Fibroblast of skin of left quadriceps (primary cell): ENCODE measurements at regions not wholly inside any gene's neighbourhood (a gene's known extent, or its start where the extent isn't known, plus 50 kb on each side); places are given as distances from the start of the nearest gene placed in this dataset.
"Not testable (repeated sequence)": the region's sequence is repeated elsewhere in the genome, so short reads cannot be mapped to it uniquely, and the experiment has no call there.

ENCODE experiments used
- DNase-seq, 2 experiments: peaks; one replicate each; pipeline ENCODE4 v3.0.0-alpha.2; 2013; ENCODE audit warnings: low read depth in 2 of 2

GRCh38 chr3:75590382-75590781, 73.7 kb upstream of the FRG2C start:
- not testable (repeated sequence) for DNase-seq

GRCh38 chr3:75604286-75604934, 59.7 kb upstream of the FRG2C start:
- DNase-seq, result not testable (repeated sequence)

- not testable (repeated sequence) for DNase-seq
Observed at GRCh38 chr3:75607996-75608395, 56.1 kb upstream of the FRG2C start.

- DNase-seq, result not testable (repeated sequence)
Observed at GRCh38 chr3:75609598-75609997, 54.5 kb upstream of the FRG2C start.

- DNase-seq, result no peak
Observed at GRCh38 chr3:75610773-75611172, 53.4 kb upstream of the FRG2C start.

- not testable (repeated sequence) for DNase-seq
Observed at GRCh38 chr3:75611724-75612460, 52.2 kb upstream of the FRG2C start.
